Activated B cell treated with CpG ODN at 0.5 μM for 24 hours (primary cell): ENCODE measurements at regions not wholly inside any gene's neighbourhood (a gene's known extent, or its start where the extent isn't known, plus 50 kb on each side); places are given as distances from the start of the nearest gene placed in this dataset.
"Not testable (repeated sequence)": the region's sequence is repeated elsewhere in the genome, so short reads cannot be mapped to it uniquely, and the experiment has no call there.

ENCODE experiments used
- ATAC-seq: fragments of 200-7000 bp; cut with Tn5 transposase; one replicate; pipeline ENCODE4 v1.10.0; 2021; ENCODE audit warnings: low read depth, mild to moderate bottlenecking, moderate library complexity
- CTCF ChIA-PET: fragments of 350-600 bp; sonication (Branson Sonifier 250); formaldehyde crosslinking; loops from one replicate; lab custom pipeline; 2021; ENCODE audit warnings: antibody characterized with exemption; lab: Charles Lee
- POLR2A ChIA-PET: fragments of 350-600 bp; sonication (Branson Sonifier 250); formaldehyde crosslinking; loops from one replicate; lab custom pipeline; 2021; ENCODE audit warnings: antibody characterized with exemption; lab: Charles Lee
- DNase-seq: peaks from one replicate; pipeline ENCODE4 v3.0.0; 2022
- H3K27ac Mint-ChIP-seq: one replicate; pipeline ENCODE4 v1.8.0; 2020; ENCODE audit warnings: mixed read lengths
- H3K27me3 Mint-ChIP-seq: one replicate; pipeline ENCODE4 v1.8.0; 2021; ENCODE audit warnings: mixed read lengths
- H3K36me3 Mint-ChIP-seq: one replicate; pipeline ENCODE4 v1.8.0; 2021; ENCODE audit warnings: low read depth, mixed read lengths
- H3K4me1 Mint-ChIP-seq: one replicate; pipeline ENCODE4 v1.8.0; 2021; ENCODE audit warnings: mixed read lengths
- H3K4me3 Mint-ChIP-seq: one replicate; pipeline ENCODE4 v1.8.0; 2020; ENCODE audit warnings: mild to moderate bottlenecking, mixed read lengths
- H3K9me3 Mint-ChIP-seq: one replicate; pipeline ENCODE4 v1.8.0; 2020; ENCODE audit warnings: mixed read lengths
- intact Hi-C: fragments of 100-400 bp; cut with micrococcal nuclease; formaldehyde crosslinking; loops from one replicate; pipeline ENCODE4 v1.15.1; 2024
- TF ChIP-seq, protein P1 (sequence below): fragments of 200-600 bp; IDR thresholded peaks from one replicate; pipeline ENCODE4 v1.8.0; 2022; ENCODE audit warnings: antibody characterized with exemption, mild to moderate bottlenecking

DNA sequence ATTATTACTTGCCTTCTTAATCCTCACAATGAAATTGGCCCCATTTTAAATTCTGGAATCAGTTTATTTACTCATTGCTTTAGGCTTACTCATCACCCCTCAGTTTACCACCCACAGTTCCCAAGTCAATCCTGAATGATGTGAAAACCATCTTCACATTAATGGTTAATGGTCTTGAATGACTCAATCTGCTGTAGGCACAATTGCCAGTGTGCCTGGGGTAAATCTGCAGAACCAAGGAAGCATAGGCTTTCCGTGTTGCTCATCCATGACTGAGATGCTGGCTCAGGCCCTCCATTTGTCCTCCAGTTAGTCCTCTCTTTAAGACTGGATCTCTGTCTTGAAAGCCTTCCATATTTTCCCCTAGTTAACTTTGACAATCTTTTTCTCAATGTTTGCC lies 164.5 kb downstream of the PMAIP1 start:
- no peaks in the 10 kb centered on the region for H3K9me3 Mint-ChIP-seq
- peaks cover 22% of the 10 kb centered on the region for H3K27me3 Mint-ChIP-seq
- H3K36me3 Mint-ChIP-seq = no peaks in the 10 kb centered on the region
- no peak for ATAC-seq
- DNase-seq = no peak
- H3K4me1 Mint-ChIP-seq = no peaks in the 10 kb centered on the region
- ChIA-PET POLR2A (no interaction called here), CTCF (no interaction called here)
- no peak overlapping the region for H3K4me3 Mint-ChIP-seq
- no peak overlapping the region for H3K27ac Mint-ChIP-seq
- TF ChIP-seq, protein P1, sequence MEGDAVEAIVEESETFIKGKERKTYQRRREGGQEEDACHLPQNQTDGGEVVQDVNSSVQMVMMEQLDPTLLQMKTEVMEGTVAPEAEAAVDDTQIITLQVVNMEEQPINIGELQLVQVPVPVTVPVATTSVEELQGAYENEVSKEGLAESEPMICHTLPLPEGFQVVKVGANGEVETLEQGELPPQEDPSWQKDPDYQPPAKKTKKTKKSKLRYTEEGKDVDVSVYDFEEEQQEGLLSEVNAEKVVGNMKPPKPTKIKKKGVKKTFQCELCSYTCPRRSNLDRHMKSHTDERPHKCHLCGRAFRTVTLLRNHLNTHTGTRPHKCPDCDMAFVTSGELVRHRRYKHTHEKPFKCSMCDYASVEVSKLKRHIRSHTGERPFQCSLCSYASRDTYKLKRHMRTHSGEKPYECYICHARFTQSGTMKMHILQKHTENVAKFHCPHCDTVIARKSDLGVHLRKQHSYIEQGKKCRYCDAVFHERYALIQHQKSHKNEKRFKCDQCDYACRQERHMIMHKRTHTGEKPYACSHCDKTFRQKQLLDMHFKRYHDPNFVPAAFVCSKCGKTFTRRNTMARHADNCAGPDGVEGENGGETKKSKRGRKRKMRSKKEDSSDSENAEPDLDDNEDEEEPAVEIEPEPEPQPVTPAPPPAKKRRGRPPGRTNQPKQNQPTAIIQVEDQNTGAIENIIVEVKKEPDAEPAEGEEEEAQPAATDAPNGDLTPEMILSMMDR = no peak
- intact Hi-C loops = no loop called here

DNA sequence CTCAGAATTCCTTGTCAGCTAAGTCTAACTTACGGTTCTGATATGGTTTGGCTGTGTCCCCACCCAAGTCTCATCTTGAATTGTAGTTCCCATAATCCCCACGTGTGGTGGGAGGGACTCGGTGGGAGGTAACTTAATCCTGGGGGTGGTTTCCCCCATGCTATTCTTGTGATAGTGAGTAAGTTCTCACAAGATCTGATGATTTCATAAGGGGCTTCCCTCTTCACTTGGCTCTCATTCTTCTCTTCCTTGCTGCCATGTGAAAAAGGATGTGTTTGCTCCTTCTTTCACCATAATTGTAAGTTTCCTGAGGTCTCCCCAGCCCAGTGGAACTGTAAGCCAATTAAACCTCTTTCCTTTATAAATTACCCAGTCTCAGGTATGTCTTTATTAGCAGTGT lies 163.0 kb downstream of the PMAIP1 start:
- POLR2A ChIA-PET, H3K36me3 Mint-ChIP-seq, DNase-seq, H3K4me3 Mint-ChIP-seq, ATAC-seq, H3K9me3 Mint-ChIP-seq, CTCF ChIA-PET, intact Hi-C loops, H3K4me1 Mint-ChIP-seq, H3K27ac Mint-ChIP-seq: not testable (repeated sequence)
- peaks cover 17% of the 10 kb centered on the region for H3K27me3 Mint-ChIP-seq

DNA sequence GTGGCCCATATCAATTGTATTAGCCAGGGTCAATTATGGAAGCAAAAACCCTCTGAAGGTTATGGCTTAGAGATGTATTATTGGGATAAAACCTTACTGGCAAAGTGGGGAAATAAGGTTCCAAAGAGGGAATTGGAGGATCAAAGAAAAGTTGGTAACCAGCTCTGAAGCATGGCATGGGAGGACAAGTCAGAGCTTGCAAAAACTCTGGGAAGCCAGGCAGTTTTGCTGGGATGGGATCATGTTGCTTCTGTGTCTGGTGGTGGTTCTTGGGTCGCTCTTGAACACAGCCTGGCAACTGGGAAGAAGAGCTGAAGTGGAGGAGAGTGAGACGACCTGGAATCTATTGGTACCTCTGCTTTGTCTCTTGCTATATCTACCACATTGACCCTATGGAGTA lies 162.6 kb downstream of the PMAIP1 start:
- POLR2A ChIA-PET = no interaction called here
- Mint-ChIP-seq H3K4me1 (no peaks in the 10 kb centered on the region), H3K9me3 (peaks cover 4% of the 10 kb centered on the region), H3K36me3 (no peaks in the 10 kb centered on the region), H3K27me3 (peaks cover 17% of the 10 kb centered on the region), H3K27ac (no peak overlapping the region), H3K4me3 (no peak overlapping the region)
- TF ChIP-seq, protein P1 = no peak
- DNase-seq (no peak), ATAC-seq (no peak)
- intact Hi-C loops = no loop called here
- CTCF ChIA-PET = no interaction called here

DNA sequence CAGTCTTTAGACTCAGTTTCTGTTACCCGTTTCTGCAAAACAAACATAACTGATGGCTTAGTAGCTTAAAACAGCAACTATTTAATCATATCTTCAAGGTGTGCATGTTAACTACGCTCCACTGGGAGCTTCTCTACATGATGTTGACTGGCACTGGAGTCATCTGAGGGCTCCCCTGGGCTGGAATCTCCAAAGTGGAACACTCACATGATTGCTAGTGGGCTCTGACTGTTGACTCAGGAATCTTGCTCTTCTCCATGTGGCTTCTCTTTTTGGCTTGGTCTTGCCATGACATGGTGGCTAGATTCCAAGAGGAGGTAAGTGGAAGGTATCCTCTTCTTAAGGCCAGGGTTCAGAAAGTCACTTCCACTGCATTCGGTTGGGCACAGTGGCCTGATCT lies 160.8 kb downstream of the PMAIP1 start:
- intact Hi-C loops = no loop called here
- Mint-ChIP-seq H3K4me3 (no peak overlapping the region), H3K9me3 (peaks cover 4% of the 10 kb centered on the region), H3K36me3 (no peaks in the 10 kb centered on the region), H3K27ac (no peak overlapping the region), H3K27me3 (peaks cover 15% of the 10 kb centered on the region), H3K4me1 (no peaks in the 10 kb centered on the region)
- POLR2A ChIA-PET = no interaction called here
- TF ChIP-seq, protein P1 = no peak
- DNase-seq (no peak), ATAC-seq (no peak)
- CTCF ChIA-PET = no interaction called here

DNA sequence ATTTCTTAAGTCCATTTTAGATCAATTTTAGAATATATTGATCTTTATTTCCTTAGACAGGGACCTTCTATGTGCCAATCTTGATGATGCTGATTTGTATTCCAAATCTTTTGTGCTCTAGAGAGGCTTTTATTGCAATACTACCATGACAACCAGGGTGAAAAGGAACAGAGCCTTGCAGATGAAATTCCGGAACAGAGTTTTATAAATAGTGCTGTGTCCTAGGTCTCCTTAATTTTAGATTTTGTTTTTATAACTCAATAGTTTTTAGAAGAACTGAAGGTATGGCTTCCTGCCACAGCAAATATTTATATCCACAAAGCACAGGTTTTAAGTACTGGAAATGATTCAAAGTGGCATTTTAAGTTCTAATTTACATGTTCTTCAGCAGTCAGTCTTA lies 160.2 kb downstream of the PMAIP1 start:
- CTCF ChIA-PET = no interaction called here
- ATAC-seq (no peak), DNase-seq (no peak)
- Mint-ChIP-seq H3K4me3 (no peak overlapping the region), H3K27ac (no peak overlapping the region), H3K36me3 (no peaks in the 10 kb centered on the region), H3K9me3 (peaks cover 4% of the 10 kb centered on the region), H3K4me1 (no peaks in the 10 kb centered on the region), H3K27me3 (peaks cover 15% of the 10 kb centered on the region)
- intact Hi-C loops = no loop called here
- POLR2A ChIA-PET = no interaction called here
- TF ChIP-seq, protein P1 = no peak

DNA sequence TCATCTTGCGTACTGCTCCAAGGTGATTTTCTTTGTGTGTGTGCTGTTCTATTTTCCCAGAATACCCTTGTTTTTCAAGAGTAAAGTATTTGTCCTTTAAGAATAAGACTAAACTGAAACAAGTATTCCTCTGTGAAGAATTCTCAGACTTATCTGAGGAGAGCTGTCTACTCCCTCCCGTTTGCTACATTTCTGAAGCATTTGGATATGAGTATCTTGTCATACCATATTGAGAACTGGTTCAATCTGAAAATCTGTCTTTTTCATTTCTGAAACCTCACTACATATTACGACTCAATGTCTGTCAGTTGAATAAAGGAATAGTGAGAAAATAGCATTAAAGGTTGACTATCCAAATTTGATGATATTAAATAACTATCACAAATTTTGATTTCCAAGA lies 159.4 kb downstream of the PMAIP1 start:
- DNase-seq = no peak
- Mint-ChIP-seq H3K4me1 (no peaks in the 10 kb centered on the region), H3K36me3 (no peaks in the 10 kb centered on the region), H3K9me3 (peaks cover 4% of the 10 kb centered on the region), H3K27me3 (peaks cover 11% of the 10 kb centered on the region), H3K27ac (no peak overlapping the region), H3K4me3 (no peak overlapping the region)
- no peak for ATAC-seq
- TF ChIP-seq, protein P1 = no peak
- intact Hi-C loops = no loop called here
- ChIA-PET POLR2A (no interaction called here), CTCF (no interaction called here)
